OCI-LY3 (cell line): ENCODE measurements at regions not wholly inside any gene's neighbourhood (a gene's known extent, or its start where the extent isn't known, plus 50 kb on each side); places are given as distances from the start of the nearest gene placed in this dataset.

Experiments
- H2AFZ ChIP-seq: fragments of 200-600, 300-600 bp; shearing (Covaris generic); 2 replicates; pipeline ENCODE4 v1.6.0; 2014; ENCODE audit warnings: antibody characterized with exemption, low read depth, low read length
- H3K27ac ChIP-seq: fragments of 200-600, 300-600 bp; sonication (generic); 2 replicates; pipeline ENCODE4 v1.5.1; 2014; ENCODE audit warnings: mild to moderate bottlenecking, low read length, moderate library complexity, mixed read lengths
- H3K27me3 ChIP-seq: fragments of 200-600, 300-600 bp; sonication (generic); 2 replicates; pipeline ENCODE4 v1.6.1; 2014; ENCODE audit warnings: low read depth, low read length, mixed read lengths
- H3K36me3 ChIP-seq: fragments of 200-600, 300-600 bp; sonication (generic); replicated peaks from 2 replicates; pipeline ENCODE3; 2014; ENCODE audit warnings: low read depth, low read length, mixed read lengths
- H3K4me1 ChIP-seq: fragments of 300-600, 200-600 bp; sonication (generic); 2 replicates; pipeline ENCODE4 v1.6.1; 2014; ENCODE audit warnings: low read length, mixed read lengths
- H3K4me2 ChIP-seq: fragments of 200-600, 300-600 bp; sonication (generic); 2 replicates; pipeline ENCODE4 v1.6.1; 2014; ENCODE audit warnings: low read length, mixed read lengths
- H3K4me3 ChIP-seq: fragments of 300-600, 200-600 bp; sonication (generic); 2 replicates; pipeline ENCODE4 v1.5.1; 2014; ENCODE audit warnings: antibody characterized with exemption, mild to moderate bottlenecking, low read length, moderate library complexity
- H3K79me2 ChIP-seq: fragments of 300-600, 200-600 bp; shearing (Covaris generic); 2 replicates; pipeline ENCODE4 v1.6.1; 2014; ENCODE audit warnings: mild to moderate bottlenecking, low read length, mixed read lengths
- H3K9ac ChIP-seq: fragments of 300-600, 200-600 bp; shearing (Covaris generic); 2 replicates; pipeline ENCODE4 v1.6.0; 2014; ENCODE audit warnings: mild to moderate bottlenecking, low read length, moderate library complexity
- H3K9me3 ChIP-seq: fragments of 200-600, 300-600 bp; shearing (Covaris generic); 2 replicates; pipeline ENCODE4 v1.6.1; 2014; ENCODE audit warnings: low read length, mixed read lengths; ENCODE audit not compliant: insufficient read depth
- H4K20me1 ChIP-seq: fragments of 200-600, 300-600 bp; sonication (generic); 2 replicates; pipeline ENCODE4 v1.6.1; 2016; ENCODE audit warnings: low read length, mixed read lengths; ENCODE audit not compliant: insufficient read depth
- CTCF ChIP-seq: fragments of 200-600, 300-600 bp; sonication (generic); IDR thresholded peaks from 2 replicates; pipeline ENCODE4 v1.5.1; 2014; ENCODE audit warnings: antibody characterized with exemption, low read length, low read depth
- EZH2phosphoT487 ChIP-seq: fragments of 200-600 bp; shearing (Covaris generic); IDR thresholded peaks from 2 replicates; pipeline ENCODE4 v1.6.1; 2018; ENCODE audit warnings: antibody characterized with exemption, mixed run types, low read depth

DNA sequence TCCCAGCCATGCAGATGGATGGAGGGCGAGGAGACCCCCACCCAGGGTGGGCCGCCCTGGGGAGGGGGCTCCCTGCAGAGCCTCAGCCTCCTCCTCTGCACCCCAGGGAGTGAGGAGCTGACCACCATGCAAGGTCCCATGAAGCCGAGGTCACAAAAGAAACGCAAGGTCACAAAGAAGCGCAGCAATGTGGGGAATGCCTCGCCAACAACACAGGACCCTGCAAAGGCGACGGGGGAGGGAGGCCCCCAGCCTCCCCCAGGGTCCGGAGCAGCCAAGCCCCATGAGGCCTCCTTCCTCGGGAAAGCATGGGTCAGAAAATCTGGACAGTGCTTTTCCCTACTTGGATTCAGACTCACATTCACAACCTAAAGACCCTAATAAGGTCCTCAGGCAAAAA lies 191.5 kb downstream of the BRD1 start:
- H2AFZ ChIP-seq, result no peak overlapping the region
- no peak overlapping the region for H3K4me3 ChIP-seq
- no peak overlapping the region for H3K27ac ChIP-seq
- H3K4me1 ChIP-seq, result no peaks in the 10 kb centered on the region
- H3K9me3 ChIP-seq, result no peaks in the 10 kb centered on the region
- H3K36me3 ChIP-seq, result no peaks in the 10 kb centered on the region
- H3K27me3 ChIP-seq, result no peaks in the 10 kb centered on the region
- no peak overlapping the region for H3K9ac ChIP-seq
- H4K20me1 ChIP-seq, result peaks cover 54% of the 10 kb centered on the region
- TF ChIP-seq EZH2phosphoT487, result no peak
- TF ChIP-seq CTCF, result no peak
- H3K79me2 ChIP-seq, result peaks cover 71% of the 10 kb centered on the region
- no peak overlapping the region for H3K4me2 ChIP-seq

DNA sequence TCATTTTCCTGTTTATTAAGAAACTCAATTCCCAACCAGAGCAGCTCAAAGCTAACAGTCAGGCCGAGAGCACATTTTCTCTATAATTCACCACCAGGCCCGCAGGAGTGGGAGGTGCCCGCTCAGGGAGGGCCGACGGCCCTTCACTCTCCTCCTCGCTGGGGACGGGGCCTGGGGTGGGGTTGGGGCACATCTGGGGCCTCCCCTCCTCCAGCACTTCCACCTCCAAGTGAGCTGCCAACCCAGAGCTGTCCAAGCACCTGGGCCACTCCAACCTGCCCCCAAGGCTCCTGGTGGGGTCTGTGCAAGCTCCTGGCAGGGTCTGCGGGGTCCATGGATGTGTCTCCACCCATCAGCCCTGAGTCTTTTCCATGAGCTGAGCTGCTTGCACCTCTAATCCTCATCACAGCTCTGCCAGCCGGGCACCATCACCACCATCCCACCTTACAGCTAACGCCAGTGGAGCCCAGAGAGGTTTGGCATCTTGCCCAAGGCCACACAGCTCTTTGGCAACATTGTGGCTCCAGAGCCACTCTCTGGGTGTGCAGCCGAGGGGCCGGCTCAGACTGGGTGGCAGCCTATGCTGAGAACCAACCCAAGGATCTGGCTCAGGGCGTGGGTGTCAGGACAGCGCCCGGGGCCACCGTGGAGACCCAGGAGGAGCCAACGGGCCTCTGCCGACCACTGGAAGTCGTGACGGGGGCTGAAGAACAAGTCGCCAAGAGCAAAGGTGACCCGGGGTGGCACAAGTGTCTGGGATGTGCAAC lies 193.5 kb downstream of the BRD1 start:
- no peaks in the 10 kb centered on the region for H3K4me1 ChIP-seq
- H3K27ac ChIP-seq, result no peak overlapping the region
- peaks cover 52% of the 10 kb centered on the region for H3K79me2 ChIP-seq
- H3K36me3 ChIP-seq, result no peaks in the 10 kb centered on the region
- no peak overlapping the region for H3K4me2 ChIP-seq
- H3K4me3 ChIP-seq, result no peak overlapping the region
- peaks cover 41% of the 10 kb centered on the region for H4K20me1 ChIP-seq
- H2AFZ ChIP-seq, result no peak overlapping the region
- no peak overlapping the region for H3K9ac ChIP-seq
- TF ChIP-seq EZH2phosphoT487, result no peak
- TF ChIP-seq CTCF, result no peak
- H3K27me3 ChIP-seq, result no peaks in the 10 kb centered on the region
- H3K9me3 ChIP-seq, result no peaks in the 10 kb centered on the region

- Histone ChIP-seq H4K20me1 (peaks cover 32% of the 10 kb centered on the region), H3K4me2 (no peak overlapping the region), H3K27me3 (no peaks in the 10 kb centered on the region)
Observed at GRCh38 chr22:49633010-49633324, 194.7 kb downstream of the BRD1 start.

More at GRCh38 chr22:49633010-49633324, 194.7 kb downstream of the BRD1 start:
- Histone ChIP-seq H3K9ac (no peak overlapping the region), H3K4me1 (no peaks in the 10 kb centered on the region), H3K9me3 (no peaks in the 10 kb centered on the region), H3K36me3 (no peaks in the 10 kb centered on the region), H3K27ac (no peak overlapping the region), H3K79me2 (peaks cover 42% of the 10 kb centered on the region), H2AFZ (no peak overlapping the region), H3K4me3 (no peak overlapping the region)
- TF ChIP-seq EZH2phosphoT487 (no peak), CTCF (no peak)
